NCI-H2227 (cell line): ENCODE measurements at regions not wholly inside any gene's neighbourhood (a gene's known extent, or its start where the extent isn't known, plus 50 kb on each side); places are given as distances from the start of the nearest gene placed in this dataset.
"Not testable (repeated sequence)": the region's sequence is repeated elsewhere in the genome, so short reads cannot be mapped to it uniquely, and the experiment has no call there.

Source experiments
- DNase-seq: peaks from one replicate; lab custom pipeline; 2025; ENCODE audit not compliant: unreplicated experiment; lab: John Stamatoyannopoulos, UW

DNA sequence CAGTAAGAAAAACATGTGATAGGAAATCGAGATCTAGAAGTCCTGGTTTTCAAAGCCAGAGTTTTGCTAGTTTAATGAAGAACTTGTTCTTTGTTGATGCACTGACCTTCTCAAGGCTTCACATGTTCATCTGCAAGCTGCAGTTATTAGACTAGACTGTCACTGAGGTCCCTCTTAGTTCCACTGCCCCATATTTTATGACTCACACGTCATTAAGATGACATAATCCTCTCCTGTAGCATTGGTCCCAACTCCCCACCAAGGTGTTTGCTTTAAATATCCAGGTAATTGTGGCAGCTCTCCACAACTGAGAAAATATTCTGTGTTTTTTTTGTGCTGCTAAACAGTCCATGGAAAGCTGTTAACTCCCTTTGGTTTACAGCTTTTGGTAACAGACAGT lies 149.7 kb downstream of the MREG start:
- DNase-seq: no peak

DNA sequence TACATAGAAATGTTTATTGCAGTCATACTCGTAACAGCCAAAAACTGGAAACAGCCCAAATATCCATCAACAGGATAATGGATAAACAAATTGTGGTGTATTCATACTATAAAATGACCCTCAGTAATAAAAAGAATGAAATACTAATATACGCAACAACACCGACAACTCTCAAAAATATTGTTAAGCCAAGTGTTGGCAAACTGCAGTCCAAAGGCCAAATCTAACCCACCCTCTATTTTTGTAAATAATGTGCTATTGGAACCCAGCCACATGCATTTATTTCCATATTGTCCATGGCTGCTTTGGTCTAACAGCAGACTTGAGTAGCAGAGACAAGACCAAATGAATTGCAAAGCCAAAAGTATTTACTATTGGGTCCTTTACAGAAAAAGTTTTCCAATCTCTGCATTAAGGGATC lies 151.0 kb downstream of the MREG start:
- DNase-seq: no peak

DNA sequence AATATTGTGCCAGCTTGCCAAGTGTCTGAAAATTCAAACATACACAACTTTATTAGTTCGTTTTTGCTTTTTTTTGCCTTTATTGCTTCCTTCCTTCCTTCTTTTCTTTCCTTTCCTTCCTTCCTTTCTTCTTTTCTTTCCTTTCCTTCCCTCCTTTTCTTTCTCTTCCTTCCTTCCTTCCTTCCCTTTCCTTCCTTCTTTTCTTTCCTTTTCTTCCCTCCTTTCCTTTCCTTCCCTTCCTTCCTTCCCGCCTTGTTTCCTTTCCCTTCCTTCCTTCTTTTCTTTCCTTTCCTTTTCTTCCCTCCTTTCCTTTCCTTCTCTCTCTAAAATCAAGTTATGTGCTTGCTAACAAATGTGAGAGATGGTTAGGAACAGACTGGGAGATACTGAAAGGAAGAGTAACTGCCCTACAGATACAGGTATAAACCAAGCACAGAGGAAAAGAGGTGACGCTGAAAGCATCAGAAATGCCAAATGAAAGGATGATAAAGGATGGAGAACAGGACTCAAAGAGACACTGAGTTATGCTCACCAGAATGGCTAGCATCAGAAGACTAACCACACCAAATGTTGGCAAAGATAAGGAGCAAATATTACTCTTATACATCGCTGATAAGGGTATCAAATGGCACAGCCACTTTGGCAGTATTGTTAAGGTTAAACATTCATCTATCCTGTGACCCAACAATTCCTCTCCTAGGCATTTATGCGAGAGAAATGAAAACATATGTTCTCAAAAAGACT lies 151.6 kb downstream of the MREG start:
- no peak for DNase-seq

DNA sequence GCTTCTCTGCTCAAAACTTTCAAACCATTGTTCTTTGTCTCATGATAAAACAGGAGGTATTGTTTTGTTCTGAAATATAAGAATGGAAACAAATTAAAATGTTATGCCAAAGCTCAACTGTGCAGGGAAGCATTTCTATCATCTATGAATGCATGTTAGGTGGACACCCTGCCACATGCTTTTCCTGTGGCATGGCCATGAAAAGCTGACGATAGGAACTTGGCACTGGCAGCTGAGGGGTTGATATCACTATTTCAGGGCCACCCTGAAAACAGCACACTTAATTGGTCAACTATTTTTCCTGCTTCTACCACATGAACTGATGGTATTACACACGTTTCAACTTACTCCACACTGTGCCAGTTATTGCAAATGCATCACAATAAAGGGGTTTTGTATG lies 157.3 kb downstream of the MREG start:
- DNase-seq: no peak

DNA sequence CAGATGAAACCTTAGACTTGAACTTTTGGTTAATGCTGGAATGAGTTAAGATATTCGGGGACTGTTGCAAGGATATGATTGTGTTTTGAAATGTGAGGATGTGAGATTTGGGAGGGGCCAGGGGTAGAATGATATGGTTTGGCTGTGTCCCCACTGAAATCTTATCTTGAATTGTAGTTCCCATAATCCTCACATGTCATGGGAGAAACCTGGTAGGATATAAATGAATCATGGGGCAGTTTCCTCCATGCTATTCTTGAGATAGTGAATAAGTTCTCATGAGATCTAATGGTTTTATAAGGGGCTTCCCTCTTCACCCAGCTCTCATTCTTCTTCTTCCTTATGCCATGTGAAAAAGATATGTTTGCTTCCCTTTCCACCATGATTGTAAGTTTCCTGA lies 158.0 kb downstream of the MREG start:
- DNase-seq: not testable (repeated sequence)

DNA sequence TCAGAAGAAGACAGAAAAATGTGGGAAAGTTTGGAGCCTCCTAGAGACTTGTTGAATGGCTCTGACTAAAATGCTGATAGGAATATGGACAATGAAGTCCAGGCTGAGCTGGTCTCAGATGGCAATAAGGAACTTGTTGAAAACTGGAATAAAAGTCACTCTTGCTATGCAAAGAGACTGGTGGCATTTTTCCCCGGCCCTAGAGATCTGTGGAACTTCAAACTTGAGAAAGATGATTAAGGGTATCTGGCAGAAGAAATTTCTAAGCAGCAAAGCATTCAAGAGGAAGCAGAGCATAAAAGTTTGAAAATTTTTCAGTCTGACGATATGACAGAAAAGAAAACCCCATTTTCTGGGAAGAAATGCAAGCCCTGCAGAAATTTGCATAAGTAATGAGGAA lies 159.3 kb downstream of the MREG start:
- DNase-seq: no peak

DNA sequence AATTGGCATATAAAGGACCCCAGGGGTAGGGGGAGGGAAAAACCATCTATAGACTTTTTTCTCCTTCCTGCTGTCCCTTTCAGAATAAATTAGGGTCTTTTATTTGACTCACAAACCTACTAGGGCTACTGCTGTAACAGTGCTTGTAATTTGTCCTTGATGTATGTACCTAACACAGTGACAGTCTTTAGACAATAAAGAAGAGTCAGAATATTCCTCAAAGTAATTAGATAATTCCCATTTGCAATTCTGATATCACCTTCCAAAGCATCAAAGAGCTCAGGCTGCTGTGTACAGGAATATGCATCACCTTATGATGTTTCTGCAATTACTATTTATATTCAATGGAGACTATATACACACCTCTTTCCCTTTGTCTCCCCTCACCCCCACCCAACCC lies 161.7 kb downstream of the MREG start:
- no peak for DNase-seq

DNA sequence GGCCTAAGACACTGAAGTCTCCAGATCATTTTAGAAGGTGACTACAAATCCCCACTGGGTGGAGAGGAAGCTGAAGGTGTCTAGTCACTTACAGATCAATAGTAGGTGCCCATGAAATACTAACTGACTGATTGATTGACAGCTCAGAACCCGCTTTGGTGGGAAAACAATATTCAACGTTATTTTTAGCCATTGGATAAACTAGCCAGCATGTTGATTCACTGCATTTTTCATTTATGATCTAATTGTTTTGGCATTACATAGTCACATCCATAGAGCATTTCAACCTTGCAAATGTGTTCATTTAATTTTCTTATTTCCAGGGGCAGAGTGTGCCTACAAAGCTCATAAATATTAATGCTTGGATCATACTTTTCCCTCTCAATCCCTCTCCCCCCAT lies 162.3 kb downstream of the MREG start:
- no peak for DNase-seq

DNA sequence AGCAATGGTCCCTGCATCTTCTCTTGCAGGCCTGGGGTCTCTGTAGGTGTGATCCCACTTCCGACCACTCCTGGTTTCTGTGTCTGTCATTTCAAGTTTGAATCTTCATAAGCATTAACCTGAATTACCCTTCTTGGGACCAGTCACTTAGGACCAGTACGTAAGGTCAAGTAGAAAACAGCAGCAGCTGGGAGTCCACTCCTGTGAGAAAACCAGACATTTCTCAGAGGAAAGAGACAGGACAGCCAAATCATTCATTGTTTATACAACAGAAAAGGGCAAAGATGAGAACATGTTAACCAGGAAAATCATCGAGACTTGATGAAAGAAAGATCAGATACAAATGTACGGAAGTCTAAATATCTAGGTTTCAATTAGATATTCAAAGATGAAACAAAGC lies 163.0 kb downstream of the MREG start:
- DNase-seq: no peak

DNA sequence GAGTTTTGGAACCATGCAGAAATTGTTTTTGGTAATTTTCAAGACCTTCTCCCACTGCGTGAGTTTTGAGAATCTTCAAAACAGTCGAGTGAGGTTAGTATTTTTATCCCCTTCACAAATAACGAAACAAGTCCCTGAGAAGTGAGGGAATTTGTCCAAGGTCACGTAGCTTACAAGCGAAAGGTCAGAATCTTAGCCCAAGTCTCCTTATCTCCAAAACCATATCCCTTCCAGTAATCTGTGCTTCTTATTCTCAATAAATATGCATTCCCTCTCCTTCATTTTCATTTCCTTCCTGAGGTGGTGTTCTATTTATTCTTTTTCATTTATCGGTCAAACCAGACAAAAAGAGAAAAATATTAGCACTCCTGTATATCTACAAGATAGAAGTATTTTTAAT lies 163.6 kb downstream of the MREG start:
- DNase-seq: no peak

DNA sequence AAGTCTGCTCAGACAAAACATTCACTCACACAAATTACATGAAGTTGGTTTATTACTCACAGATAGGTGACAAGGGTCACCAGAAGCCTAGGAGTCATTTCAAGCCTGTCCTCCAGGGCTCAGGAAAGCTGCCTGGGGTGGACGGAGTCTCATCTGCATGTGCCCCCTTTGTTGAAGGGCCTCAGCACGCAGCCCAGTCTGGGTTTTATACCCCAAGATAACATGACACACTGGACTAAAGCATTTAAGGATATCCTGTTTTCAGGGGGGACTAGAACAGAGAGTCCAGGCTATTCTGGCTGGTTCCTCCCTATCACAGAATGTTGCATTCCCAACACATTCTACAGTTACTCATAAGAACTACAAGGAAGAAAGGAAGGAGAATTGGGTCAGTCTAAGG lies 164.7 kb downstream of the MREG start:
- no peak for DNase-seq

DNA sequence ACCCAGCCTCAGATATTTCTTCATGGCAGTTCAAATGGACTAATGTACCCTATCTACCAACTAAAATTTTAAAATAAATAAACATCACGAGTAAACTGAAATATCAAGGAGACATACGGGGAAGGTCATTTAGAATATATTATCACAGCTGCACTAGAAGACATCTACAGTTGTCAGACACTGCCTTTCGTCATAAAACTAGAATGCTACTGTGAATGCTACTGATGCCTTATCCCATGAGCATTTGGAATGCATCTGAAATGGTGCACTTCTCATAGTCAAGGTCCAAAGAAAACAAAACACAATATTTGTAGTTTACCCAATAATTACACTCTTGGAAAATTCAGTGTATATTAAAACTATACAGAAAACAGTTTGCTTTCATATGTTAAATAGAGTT lies 165.2 kb downstream of the MREG start:
- no peak for DNase-seq

DNA sequence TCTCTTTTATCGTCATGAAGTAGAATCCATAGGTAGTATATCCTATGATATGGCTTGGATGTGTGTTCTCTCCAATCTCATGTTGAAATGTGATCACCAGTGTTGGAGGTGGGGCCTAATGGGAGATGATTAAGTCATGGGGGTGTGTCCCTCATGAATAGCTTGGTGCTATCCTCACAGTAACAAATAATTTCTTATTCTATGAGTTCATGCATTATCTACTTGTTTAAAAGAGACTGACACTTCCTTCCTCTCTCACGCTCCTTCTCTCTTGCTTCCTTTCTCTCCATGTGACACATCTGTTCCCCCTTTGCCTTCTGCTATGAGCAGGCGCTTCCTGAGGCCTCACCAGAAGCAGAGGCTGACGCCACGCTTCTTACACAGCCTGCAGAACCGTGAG lies 165.6 kb downstream of the MREG start:
- no peak for DNase-seq

DNA sequence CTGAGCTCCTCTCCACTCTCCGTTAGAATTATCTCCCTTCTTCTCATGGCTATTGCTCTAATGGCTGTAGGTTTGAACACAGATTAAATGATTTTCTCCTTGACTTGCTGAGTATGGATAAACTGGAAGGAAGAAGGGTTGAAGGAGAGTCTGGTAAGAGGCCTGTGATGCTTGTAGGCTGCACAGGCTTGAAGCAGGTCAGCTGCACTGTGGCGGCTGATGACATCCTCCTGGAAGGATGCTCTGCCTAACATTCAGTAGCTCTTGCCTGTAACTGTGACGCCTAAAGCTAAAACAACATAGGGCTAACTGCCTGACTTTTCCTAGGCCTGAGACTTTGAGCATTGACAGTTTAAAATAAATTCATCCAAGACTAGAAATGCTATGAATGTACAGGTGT lies 166.3 kb downstream of the MREG start:
- DNase-seq: no peak

DNA sequence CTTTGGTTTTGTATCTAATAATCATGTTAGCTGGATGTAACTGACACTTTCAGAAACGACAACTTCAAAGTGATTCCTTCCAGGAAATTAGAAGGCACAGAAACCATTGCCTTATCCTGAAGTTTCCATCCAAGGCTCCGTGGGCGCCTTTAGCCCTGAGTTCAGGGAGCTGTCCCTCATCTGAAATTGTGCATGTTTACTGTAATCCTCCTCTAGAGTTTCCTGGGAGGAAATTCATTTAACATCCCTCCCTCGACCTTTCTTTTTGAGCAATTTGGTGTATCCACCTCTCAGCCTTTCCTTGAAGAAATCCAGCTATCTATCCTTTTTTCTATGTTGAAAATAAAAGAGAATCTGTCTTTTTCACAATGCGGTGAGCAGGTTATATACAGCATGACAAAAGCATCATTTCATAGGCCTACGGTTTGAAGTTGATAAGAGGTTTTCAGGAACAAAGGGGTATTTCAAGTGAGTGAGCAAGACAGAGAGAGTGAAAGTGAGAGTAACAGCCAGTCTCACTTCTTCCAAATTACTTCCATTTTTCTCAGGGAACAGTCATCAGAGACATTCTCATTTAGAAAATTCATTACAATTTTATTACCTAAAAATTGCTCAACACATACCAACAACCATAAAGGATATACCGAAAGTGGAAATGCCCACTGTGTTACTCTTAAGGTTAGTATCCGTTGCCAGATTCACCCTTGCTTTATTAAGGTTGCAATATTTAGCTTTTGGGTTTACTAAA lies 167.3 kb downstream of the MREG start:
- no peak for DNase-seq

DNA sequence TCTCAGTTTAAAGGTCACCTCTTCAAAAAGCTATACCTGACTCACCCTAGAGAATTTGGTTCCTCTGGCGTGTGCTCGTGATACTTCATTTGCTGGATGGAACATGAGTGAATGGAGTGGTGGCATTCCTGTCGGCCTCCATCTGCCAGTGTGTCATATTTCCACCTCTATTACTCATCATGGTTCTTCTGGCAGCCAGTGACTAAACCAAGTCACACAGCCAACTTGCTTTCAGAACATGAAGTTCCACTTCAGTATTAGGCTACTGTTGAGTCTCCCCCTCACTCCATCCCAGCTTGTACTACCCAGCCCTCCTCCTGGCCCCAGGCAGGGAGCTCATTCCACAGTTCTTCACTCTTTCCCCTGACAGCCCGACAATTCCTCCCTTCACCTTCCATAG lies 169.8 kb downstream of the MREG start:
- no peak for DNase-seq

DNA sequence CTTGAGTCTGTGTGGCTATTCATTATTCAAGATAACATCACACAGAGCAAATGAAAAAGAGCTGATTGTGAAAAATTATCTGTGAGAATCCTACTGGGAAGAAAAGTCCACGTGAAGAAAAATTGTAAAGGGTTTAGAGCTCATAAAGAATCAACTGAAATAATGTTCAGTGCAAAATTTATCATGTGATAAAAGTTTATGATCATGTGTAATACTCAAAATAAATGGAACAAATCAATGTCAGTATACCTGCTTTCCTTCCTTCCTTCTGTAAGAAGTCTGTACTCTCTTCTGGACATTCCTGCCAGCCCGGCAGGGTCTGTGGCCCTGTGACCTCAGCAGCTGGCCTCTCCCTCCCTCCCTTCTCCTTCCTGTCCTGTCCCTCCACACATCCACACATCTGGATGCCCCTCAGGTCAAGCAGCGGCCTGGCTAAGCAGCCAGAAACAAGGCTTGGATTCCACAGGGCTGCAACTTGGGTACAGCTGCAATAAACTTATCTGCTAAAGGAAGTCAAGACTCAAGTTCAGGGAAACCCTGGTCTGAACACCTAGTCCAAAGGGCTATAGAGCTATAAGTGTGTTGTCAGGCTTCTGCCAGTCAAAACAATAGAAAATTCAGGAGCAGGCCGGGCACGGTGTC lies 172.1 kb downstream of the MREG start:
- no peak for DNase-seq

DNA sequence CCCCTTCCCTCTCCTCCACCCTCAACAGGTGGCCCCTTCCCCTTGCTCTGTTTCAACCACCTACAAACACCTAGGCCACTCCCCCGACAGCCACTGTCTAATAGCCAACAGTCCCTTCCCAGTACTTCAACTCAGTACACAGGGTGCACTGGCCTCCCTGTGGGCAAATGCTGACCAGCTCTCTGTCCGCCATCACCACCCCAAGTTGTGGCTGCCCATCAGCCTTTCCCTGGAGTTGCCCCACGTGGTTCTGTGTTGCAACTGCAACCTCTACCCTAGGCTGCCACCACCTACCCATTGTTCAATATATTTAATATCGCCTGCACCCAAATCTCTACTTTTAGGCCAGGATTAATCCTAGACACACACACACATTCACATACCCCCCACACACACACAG lies 173.5 kb downstream of the MREG start:
- no peak for DNase-seq

DNA sequence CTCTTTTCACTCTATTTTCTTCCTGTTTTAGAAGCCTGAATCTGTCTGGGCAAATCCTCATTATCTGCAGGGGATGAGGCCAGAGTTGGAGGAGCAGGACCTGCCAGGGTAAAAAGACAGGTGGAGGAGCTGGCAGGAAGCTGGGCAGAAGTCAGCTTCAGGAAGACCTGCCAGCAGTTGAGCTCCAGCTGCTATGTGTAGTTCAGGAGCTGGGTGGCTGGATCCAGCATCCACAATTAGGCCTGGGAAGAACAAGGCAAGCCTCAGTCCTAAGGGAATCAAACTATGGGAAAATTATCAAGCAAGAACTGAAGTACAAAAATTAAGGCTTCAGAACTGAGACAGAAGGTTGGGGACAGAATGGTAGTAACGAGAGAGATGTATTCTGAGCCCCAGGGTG lies 174.0 kb downstream of the MREG start:
- DNase-seq: no peak

DNA sequence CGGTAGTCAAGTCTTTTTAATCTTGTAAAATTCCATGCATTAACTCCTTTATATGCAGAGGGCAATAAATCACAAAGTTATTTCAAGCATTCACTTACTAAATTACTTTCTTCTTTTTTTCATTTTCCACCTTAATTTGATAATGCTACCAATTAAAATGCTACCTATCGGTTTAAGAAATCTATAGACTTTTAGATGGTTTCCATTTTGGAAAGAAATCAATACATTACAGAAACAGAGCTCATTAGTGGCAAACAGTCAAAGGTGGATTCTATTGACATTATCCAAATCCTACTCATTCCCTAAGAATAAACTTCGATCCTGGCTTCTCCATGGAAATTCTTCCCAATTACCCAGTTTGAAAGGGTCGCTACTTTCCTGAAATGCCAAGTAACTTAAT lies 176.5 kb downstream of the MREG start:
- no peak for DNase-seq

DNA sequence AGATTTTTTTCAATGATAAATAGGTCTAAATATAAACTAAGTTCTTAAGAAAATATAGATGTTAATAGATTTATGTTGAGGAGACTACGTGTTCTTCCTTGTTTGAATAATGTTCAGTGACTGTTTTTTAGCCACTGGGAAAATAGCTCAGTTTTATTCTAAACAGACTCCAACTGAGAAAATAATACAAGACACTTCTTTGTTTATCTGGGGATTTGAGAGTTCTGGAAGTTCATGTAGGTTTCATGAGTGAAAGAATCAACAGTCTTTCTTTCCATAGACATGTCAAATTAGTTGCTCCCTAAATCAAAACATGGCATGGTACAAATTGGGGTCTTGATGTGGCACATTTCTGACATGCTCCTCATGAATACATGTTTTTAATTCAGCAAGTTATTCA lies 177.7 kb downstream of the MREG start:
- no peak for DNase-seq

DNA sequence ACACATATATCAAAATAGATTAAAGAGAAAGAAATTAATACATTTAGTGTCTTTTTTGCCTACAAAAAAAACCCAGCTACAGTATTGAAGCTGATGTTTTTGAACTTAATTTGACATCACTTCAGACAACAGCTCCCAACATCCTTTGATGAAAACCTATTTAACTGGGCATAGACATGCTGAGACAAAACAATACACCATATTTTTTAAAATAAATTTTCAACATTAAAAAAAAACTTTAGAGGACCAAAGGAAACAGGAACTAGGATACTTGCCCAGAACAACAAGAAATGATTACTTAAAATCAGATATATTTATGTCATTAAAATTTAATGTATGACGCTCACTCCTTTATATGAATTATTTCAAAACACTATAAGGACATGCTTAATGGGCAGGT lies 178.1 kb downstream of the MREG start:
- no peak for DNase-seq
